K562 (cell line): ENCODE measurements at regions not wholly inside any gene's neighbourhood (a gene's known extent, or its start where the extent isn't known, plus 50 kb on each side); places are given as distances from the start of the nearest gene placed in this dataset.

Source experiments
- DNMT1 ChIP-seq: fragments of 450-650 bp; IDR thresholded peaks from 2 replicates; pipeline ENCODE4 v1.6.1; 2016; ENCODE audit warnings: antibody characterized with exemption, mild to moderate bottlenecking
- FOXJ3 ChIP-seq: sonication (generic); formaldehyde crosslinking; IDR thresholded peaks from 2 replicates; pipeline ENCODE4 v1.4.0; 2020; ENCODE audit warnings: mild to moderate bottlenecking, missing genetic modification reagents
- HNRNPLL ChIP-seq: fragments of 200-400 bp; formaldehyde crosslinking; IDR thresholded peaks from 2 replicates; pipeline ENCODE4 v1.6.1; 2017; ENCODE audit warnings: low read length, low read depth, mild to moderate bottlenecking; ENCODE audit not compliant: poor library complexity, severe bottlenecking
- SAP30 ChIP-seq: fragments of 200-600 bp; sonication (generic); IDR thresholded peaks from 2 replicates; pipeline ENCODE4 v1.6.1; 2012; ENCODE audit warnings: borderline replicate concordance, low read depth, mild to moderate bottlenecking, moderate library complexity, low read length, control low read depth, inconsistent platforms; ENCODE audit not compliant: insufficient read depth, poor library complexity, severe bottlenecking
- TAF1 ChIP-seq: IDR thresholded peaks from 2 replicates; pipeline ENCODE4 v1.6.1; 2011; ENCODE audit warnings: mild to moderate bottlenecking, low read length, moderate library complexity; ENCODE audit not compliant: insufficient read depth, control insufficient read depth, severe bottlenecking; ENCODE audit errors: extremely low read depth
- TBP ChIP-seq: optimal IDR thresholded peaks from 2 replicates; pipeline ENCODE3; 2011; ENCODE audit warnings: low read depth, low read length, improper control_type of control experiment
- XRCC5 ChIP-seq: fragments of 200-400 bp; formaldehyde crosslinking; IDR thresholded peaks from 2 replicates; pipeline ENCODE4 v1.6.1; 2017; ENCODE audit warnings: low read depth, mild to moderate bottlenecking, low read length
- ZBTB7A ChIP-seq: IDR thresholded peaks from 2 replicates; pipeline ENCODE4 v1.6.1; 2011; ENCODE audit warnings: low read depth, mild to moderate bottlenecking, low read length, moderate library complexity, borderline replicate concordance; ENCODE audit not compliant: control insufficient read depth
- ZSCAN29 ChIP-seq: fragments of 450-650 bp; IDR thresholded peaks from 2 replicates; pipeline ENCODE4 v1.6.1; 2017
- TF ChIP-seq, protein P1 (sequence below): fragments of 450-650 bp; IDR thresholded peaks from 2 replicates; pipeline ENCODE4 v1.6.1; 2016; ENCODE audit warnings: low read depth
- TF ChIP-seq, protein P2 (sequence below): sonication (generic); formaldehyde crosslinking; IDR thresholded peaks from 2 replicates; pipeline ENCODE4 v1.9.0; 2022; ENCODE audit warnings: mild to moderate bottlenecking, missing genetic modification reagents
- TF ChIP-seq, protein P3 (sequence below): sonication (generic); formaldehyde crosslinking; IDR thresholded peaks from 2 replicates; pipeline ENCODE4 v1.8.0; 2022; ENCODE audit warnings: missing genetic modification reagents, mild to moderate bottlenecking, moderate library complexity, borderline replicate concordance
- TF ChIP-seq, protein P4 (sequence below), 2 experiments: IDR thresholded peaks in 1 of 2; conservative IDR thresholded peaks in 1 of 2; 2 replicates each; pipeline ENCODE4 v1.6.1; 2016; ENCODE audit warnings: low read depth in 2 of 2, mild to moderate bottlenecking in 1 of 2, missing compliant biosample characterization in 1 of 2, missing genetic modification characterization in 1 of 2, moderate library complexity in 1 of 2

DNA sequence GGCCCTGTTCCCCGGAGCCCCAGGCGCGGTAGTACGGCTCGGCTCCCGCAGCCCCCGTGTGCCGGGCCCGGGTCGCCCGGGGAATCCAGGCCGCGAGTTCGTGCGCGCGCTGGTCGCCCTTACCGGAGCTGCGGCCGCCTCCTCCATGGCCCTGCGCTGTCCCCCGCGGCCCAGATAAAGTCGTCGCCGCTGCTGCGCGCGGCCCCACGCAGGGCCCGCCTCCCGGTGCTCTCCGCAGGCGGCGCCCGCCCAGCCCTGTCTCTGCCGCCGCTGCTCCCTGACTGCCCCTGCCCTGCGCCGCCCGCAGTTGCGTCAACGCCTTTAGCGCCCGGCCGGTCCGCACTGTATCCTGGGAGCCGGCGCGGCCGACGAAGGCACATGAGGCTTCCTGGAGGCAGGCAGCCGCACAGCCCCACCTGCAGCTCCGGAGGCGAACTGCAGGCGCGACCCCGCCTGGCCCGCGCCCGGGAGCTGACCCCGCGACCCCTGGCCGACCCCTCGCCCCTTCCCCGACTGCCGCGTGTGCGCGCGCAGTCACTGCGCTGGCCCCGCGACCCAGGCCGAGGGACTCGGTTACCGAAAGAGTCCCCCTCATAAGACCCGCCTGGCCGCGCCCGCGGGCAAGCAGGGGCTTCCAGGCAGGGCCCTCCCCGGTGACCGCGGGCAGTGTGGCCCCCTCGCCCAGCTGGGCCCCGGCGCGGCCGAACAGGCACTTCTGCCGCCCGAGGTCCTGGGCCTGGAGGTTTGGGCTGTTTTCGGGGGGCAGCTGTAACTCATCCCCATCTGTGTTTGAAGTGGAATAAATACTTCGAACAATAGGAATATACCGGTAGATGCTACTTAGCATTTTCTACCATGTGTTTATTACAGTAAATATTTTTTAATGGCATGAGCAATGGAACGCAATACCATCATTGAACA lies 127.1 kb upstream of the ZNF746 start (continued):
- TF ChIP-seq, protein P1, sequence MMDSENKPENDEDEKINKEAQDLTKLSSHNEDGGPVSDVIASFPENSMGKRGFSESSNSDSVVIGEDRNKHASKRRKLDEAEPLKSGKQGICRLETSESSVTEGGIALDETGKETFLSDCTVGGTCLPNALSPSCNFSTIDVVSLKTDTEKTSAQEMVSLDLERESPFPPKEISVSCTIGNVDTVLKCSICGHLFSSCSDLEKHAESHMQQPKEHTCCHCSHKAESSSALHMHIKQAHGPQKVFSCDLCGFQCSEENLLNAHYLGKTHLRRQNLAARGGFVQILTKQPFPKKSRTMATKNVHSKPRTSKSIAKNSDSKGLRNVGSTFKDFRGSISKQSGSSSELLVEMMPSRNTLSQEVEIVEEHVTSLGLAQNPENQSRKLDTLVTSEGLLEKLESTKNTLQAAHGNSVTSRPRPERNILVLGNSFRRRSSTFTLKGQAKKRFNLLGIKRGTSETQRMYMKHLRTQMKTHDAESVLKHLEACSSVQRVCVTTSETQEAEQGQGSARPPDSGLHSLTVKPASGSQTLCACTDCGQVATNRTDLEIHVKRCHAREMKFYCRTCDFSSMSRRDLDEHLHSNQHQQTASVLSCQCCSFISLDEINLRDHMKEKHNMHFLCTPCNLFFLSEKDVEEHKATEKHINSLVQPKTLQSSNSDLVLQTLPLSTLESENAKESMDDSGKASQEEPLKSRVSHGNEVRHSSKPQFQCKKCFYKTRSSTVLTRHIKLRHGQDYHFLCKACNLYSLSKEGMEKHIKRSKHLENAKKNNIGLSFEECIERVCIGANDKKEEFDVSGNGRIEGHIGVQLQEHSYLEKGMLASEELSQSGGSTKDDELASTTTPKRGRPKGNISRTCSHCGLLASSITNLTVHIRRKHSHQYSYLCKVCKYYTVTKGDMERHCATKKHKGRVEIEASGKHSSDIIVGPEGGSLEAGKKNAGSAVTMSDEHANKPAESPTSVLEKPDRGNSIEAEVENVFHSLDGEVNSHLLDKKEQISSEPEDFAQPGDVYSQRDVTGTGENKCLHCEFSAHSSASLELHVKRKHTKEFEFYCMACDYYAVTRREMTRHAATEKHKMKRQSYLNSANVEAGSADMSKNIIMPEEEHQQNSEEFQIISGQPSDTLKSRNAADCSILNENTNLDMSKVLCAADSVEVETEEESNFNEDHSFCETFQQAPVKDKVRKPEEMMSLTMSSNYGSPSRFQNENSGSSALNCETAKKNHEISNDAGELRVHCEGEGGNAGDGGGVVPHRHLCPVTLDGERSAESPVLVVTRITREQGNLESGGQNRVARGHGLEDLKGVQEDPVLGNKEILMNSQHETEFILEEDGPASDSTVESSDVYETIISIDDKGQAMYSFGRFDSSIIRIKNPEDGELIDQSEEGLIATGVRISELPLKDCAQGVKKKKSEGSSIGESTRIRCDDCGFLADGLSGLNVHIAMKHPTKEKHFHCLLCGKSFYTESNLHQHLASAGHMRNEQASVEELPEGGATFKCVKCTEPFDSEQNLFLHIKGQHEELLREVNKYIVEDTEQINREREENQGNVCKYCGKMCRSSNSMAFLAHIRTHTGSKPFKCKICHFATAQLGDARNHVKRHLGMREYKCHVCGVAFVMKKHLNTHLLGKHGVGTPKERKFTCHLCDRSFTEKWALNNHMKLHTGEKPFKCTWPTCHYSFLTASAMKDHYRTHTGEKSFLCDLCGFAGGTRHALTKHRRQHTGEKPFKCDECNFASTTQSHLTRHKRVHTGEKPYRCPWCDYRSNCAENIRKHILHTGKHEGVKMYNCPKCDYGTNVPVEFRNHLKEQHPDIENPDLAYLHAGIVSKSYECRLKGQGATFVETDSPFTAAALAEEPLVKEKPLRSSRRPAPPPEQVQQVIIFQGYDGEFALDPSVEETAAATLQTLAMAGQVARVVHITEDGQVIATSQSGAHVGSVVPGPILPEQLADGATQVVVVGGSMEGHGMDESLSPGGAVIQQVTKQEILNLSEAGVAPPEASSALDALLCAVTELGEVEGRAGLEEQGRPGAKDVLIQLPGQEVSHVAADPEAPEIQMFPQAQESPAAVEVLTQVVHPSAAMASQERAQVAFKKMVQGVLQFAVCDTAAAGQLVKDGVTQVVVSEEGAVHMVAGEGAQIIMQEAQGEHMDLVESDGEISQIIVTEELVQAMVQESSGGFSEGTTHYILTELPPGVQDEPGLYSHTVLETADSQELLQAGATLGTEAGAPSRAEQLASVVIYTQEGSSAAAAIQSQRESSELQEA = no peak
- TF ChIP-seq, protein P2, sequence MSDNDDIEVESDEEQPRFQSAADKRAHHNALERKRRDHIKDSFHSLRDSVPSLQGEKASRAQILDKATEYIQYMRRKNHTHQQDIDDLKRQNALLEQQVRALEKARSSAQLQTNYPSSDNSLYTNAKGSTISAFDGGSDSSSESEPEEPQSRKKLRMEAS (CRISPR knock-in tag) = peak; percentile 96
- TF ChIP-seq ZSCAN29 (no peak; the same call in 1 of the 2 replicates), ZBTB7A (peak; percentile 100), TBP (peak; percentile 88), SAP30 (peak; percentile 74), TAF1 (peak; percentile 96), FOXJ3 (CRISPR knock-in tag) (no peak), XRCC5 (peak; percentile 75), DNMT1 (no peak), HNRNPLL (peak; percentile 99)
- TF ChIP-seq, protein P3, sequence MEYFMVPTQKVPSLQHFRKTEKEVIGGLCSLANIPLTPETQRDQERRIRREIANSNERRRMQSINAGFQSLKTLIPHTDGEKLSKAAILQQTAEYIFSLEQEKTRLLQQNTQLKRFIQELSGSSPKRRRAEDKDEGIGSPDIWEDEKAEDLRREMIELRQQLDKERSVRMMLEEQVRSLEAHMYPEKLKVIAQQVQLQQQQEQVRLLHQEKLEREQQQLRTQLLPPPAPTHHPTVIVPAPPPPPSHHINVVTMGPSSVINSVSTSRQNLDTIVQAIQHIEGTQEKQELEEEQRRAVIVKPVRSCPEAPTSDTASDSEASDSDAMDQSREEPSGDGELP (CRISPR knock-in tag) = peak; percentile 95
- TF ChIP-seq, protein P4, sequence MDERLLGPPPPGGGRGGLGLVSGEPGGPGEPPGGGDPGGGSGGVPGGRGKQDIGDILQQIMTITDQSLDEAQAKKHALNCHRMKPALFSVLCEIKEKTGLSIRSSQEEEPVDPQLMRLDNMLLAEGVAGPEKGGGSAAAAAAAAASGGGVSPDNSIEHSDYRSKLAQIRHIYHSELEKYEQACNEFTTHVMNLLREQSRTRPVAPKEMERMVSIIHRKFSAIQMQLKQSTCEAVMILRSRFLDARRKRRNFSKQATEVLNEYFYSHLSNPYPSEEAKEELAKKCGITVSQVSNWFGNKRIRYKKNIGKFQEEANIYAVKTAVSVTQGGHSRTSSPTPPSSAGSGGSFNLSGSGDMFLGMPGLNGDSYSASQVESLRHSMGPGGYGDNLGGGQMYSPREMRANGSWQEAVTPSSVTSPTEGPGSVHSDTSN (CRISPR knock-in tag; IDR thresholded peaks at IDR 0.05; ENCODE audit: low read depth) = no peak
- TF ChIP-seq, protein P4 (tag; conservative IDR thresholded peaks at IDR 0.05; ENCODE audit: low read depth) = no peak
